Stimulated activated naive CD8-positive, alpha-beta T cell treated with anti-CD3 and anti-CD28 coated beads, Interleukin-15, amount 100 ng/mL, for 72 hours (primary cell): ENCODE measurements at regions not wholly inside any gene's neighbourhood (a gene's known extent, or its start where the extent isn't known, plus 50 kb on each side); places are given as distances from the start of the nearest gene placed in this dataset.
"Not testable (repeated sequence)": the region's sequence is repeated elsewhere in the genome, so short reads cannot be mapped to it uniquely, and the experiment has no call there.

Experiments
- ATAC-seq: fragments of 150-1000 bp; cut with Tn5 transposase; 2 replicates; pipeline ENCODE4 v1.10.0; 2021; ENCODE audit warnings: mild to moderate bottlenecking, moderate library complexity
- DNase-seq, 2 donors: peaks; one replicate each; pipeline ENCODE4 v3.0.0; 2021 to 2022
- H3K27ac Mint-ChIP-seq, 2 donors: one replicate each; pipeline ENCODE4 v1.8.0; 2022; ENCODE audit warnings: mild to moderate bottlenecking in 2 of 2, mixed read lengths in 2 of 2, moderate library complexity in 2 of 2
- H3K27me3 Mint-ChIP-seq: one replicate; pipeline ENCODE4 v1.8.0; 2022; ENCODE audit warnings: mixed read lengths
- H3K4me1 Mint-ChIP-seq: one replicate; pipeline ENCODE4 v1.8.0; 2022; ENCODE audit warnings: mild to moderate bottlenecking, mixed read lengths
- H3K4me3 Mint-ChIP-seq, 2 donors: one replicate each; pipeline ENCODE4 v1.8.0; 2022; ENCODE audit warnings: mild to moderate bottlenecking in 2 of 2, mixed read lengths in 2 of 2, moderate library complexity in 1 of 2
- H3K9me3 Mint-ChIP-seq, 2 donors: one replicate each; pipeline ENCODE4 v1.8.0; 2022; ENCODE audit warnings: mixed read lengths in 2 of 2

- Mint-ChIP-seq H3K9me3 (no peaks in the 10 kb centered on the region), H3K27me3 (peaks cover 24% of the 10 kb centered on the region), H3K4me1 (no peaks in the 10 kb centered on the region), H3K27ac (no peak overlapping the region), H3K4me3 (no peak overlapping the region)
- DNase-seq, result no peak
- ATAC-seq, result no peak
These were observed 106.6 kb upstream of the LRFN2 start for GRCh38 chr6:40693768-40694167.

DNA sequence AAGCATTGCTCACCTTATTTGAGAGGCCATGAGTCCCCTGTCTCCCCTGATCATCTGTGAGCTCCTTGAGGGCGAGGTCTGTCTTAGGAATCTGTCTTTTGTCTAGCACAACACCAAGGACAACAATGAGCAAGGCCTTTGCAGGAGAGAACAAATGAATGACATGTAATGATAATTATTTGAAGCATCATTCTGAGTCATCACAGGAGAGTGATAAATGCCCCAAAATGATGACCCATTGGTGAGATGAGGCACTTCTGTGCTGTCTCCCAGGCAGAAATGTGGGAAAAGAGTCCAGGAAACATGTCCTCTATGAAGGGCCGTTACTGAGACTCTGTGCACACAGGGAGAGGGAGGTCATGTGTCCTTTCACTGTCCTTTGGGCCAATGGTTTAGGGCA lies 105.2 kb upstream of the LRFN2 start:
- Mint-ChIP-seq H3K9me3 (no peaks in the 10 kb centered on the region), H3K27me3 (peaks cover 27% of the 10 kb centered on the region), H3K4me1 (no peaks in the 10 kb centered on the region), H3K4me3 (no peak overlapping the region), H3K27ac (no peak overlapping the region)
- DNase-seq (no peak), ATAC-seq (no peak)

GRCh38 chr6:40689185-40689584 lies 102.0 kb upstream of the LRFN2 start:
- Mint-ChIP-seq H3K27ac (no peak overlapping the region), H3K27me3 (peaks cover 38% of the 10 kb centered on the region), H3K4me3 (no peak overlapping the region), H3K4me1 (no peaks in the 10 kb centered on the region), H3K9me3 (peaks cover 0 to 5% of the 10 kb centered on the region in 2 donors)
- no peak for DNase-seq
- ATAC-seq, result no peak

GRCh38 chr6:40688214-40688761 lies 101.1 kb upstream of the LRFN2 start:
- DNase-seq (no peak), ATAC-seq (no peak)
- no peaks in the 10 kb centered on the region for H3K4me1 Mint-ChIP-seq
- H3K9me3 Mint-ChIP-seq, result peaks cover 0 to 5% of the 10 kb centered on the region in 2 donors
- H3K27me3 Mint-ChIP-seq, result peaks cover 32% of the 10 kb centered on the region
- no peak overlapping the region for H3K4me3 Mint-ChIP-seq
- peak overlapping the region in 1 of 2 donors; percentile 9 for H3K27ac Mint-ChIP-seq

GRCh38 chr6:40685862-40686261 lies 98.7 kb upstream of the LRFN2 start:
- H3K4me3 Mint-ChIP-seq, result no peak overlapping the region
- no peak for DNase-seq
- H3K9me3 Mint-ChIP-seq, result peaks cover 0 to 5% of the 10 kb centered on the region in 2 donors
- no peak overlapping the region for H3K27ac Mint-ChIP-seq
- H3K27me3 Mint-ChIP-seq, result peaks cover 28% of the 10 kb centered on the region
- no peak for ATAC-seq
- no peaks in the 10 kb centered on the region for H3K4me1 Mint-ChIP-seq

- Mint-ChIP-seq H3K27me3 (peaks cover 15% of the 10 kb centered on the region), H3K27ac (no peak overlapping the region), H3K4me1 (no peaks in the 10 kb centered on the region), H3K9me3 (peaks cover 0 to 12% of the 10 kb centered on the region in 2 donors), H3K4me3 (no peak overlapping the region)
- ATAC-seq (no peak), DNase-seq (no peak)
These were observed 94.5 kb upstream of the LRFN2 start for GRCh38 chr6:40681622-40682021.

GRCh38 chr6:40678941-40679340 lies 91.8 kb upstream of the LRFN2 start:
- no peak for DNase-seq
- H3K9me3 Mint-ChIP-seq, result peaks cover 0 to 8% of the 10 kb centered on the region in 2 donors
- ATAC-seq, result no peak
- no peaks in the 10 kb centered on the region for H3K4me1 Mint-ChIP-seq
- no peak overlapping the region for H3K4me3 Mint-ChIP-seq
- H3K27ac Mint-ChIP-seq, result no peak overlapping the region
- H3K27me3 Mint-ChIP-seq, result peaks cover 20% of the 10 kb centered on the region

- Mint-ChIP-seq H3K4me3 (no peak overlapping the region), H3K27me3 (peaks cover 19% of the 10 kb centered on the region), H3K9me3 (peaks cover 0 to 8% of the 10 kb centered on the region in 2 donors), H3K4me1 (no peaks in the 10 kb centered on the region), H3K27ac (no peak overlapping the region)
- ATAC-seq (no peak), DNase-seq (no peak)
These were observed 87.0 kb upstream of the LRFN2 start for GRCh38 chr6:40674170-40674569.

DNA sequence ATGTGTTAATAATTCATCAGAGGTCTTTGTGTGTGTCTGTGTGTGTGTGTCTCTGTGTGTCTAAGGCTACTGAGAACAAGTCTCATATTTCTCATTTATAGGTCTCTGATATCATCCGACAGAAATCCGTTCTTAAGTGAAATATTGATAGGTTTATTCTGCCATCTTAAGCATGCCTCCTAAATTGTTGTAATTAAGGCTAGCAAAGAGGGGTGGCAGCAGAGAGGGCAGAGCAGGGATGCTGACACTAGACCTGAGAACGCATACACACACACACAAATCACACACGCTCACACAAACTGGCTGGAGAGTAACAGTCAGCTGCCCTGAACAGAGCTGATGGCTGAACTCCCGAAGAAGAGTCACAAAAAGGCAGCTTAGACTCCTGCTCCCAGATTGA lies 84.9 kb upstream of the LRFN2 start:
- H3K27ac Mint-ChIP-seq, result no peak overlapping the region
- H3K4me1 Mint-ChIP-seq, result no peaks in the 10 kb centered on the region
- peaks cover 19% of the 10 kb centered on the region for H3K27me3 Mint-ChIP-seq
- no peak for ATAC-seq
- H3K9me3 Mint-ChIP-seq, result no peaks in the 10 kb centered on the region
- no peak overlapping the region for H3K4me3 Mint-ChIP-seq
- DNase-seq, result no peak

- Mint-ChIP-seq H3K9me3 (peaks cover 0 to 2% of the 10 kb centered on the region in 2 donors), H3K27ac (peak overlapping the region in 1 of 2 donors; percentile 6), H3K4me1 (no peaks in the 10 kb centered on the region), H3K4me3 (no peak overlapping the region), H3K27me3 (peaks cover 17% of the 10 kb centered on the region)
- DNase-seq, result no peak
- no peak for ATAC-seq
These were observed 84.5 kb upstream of the LRFN2 start for GRCh38 chr6:40671694-40672050.

GRCh38 chr6:40671001-40671693 lies 84.0 kb upstream of the LRFN2 start:
- ATAC-seq (no peak), DNase-seq (no peak)
- Mint-ChIP-seq H3K9me3 (peaks cover 0 to 7% of the 10 kb centered on the region in 2 donors), H3K27ac (peak overlapping the region in 1 of 2 donors; percentile 6), H3K4me3 (no peak overlapping the region), H3K27me3 (peaks cover 12% of the 10 kb centered on the region), H3K4me1 (no peaks in the 10 kb centered on the region)

GRCh38 chr6:40669343-40669742 lies 82.2 kb upstream of the LRFN2 start:
- no peaks in the 10 kb centered on the region for H3K4me1 Mint-ChIP-seq
- no peak overlapping the region for H3K27ac Mint-ChIP-seq
- H3K27me3 Mint-ChIP-seq, result peaks cover 7% of the 10 kb centered on the region
- no peak for DNase-seq
- ATAC-seq, result no peak
- no peak overlapping the region for H3K4me3 Mint-ChIP-seq
- peaks cover 12 to 23% of the 10 kb centered on the region in 2 donors for H3K9me3 Mint-ChIP-seq

DNA sequence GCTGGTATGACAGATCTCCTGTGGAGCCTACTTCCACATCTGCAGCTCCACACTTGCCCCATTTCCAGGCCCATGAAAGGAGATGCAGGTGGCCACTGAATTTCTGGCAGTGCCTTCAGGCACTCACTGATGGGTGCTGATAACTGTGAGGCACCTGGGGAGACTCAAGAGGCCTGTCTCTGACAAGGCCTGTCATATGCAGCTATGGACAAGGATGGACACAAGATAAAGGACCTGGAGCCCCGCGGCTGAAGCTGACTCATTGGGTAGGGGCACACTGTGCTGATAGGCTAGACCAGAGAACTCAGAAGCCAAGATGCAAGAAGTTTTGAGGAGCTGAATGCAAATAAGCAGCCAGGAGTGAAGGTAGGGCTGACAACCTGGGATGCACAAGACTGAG lies 81.0 kb upstream of the LRFN2 start:
- peaks cover 15 to 35% of the 10 kb centered on the region in 2 donors for H3K9me3 Mint-ChIP-seq

GRCh38 chr6:40666530-40666929 lies 79.4 kb upstream of the LRFN2 start:
- no peak for ATAC-seq
- Mint-ChIP-seq H3K27ac (no peak overlapping the region), H3K9me3 (peaks cover 15 to 37% of the 10 kb centered on the region in 2 donors), H3K4me3 (no peak overlapping the region), H3K27me3 (peaks cover 7% of the 10 kb centered on the region), H3K4me1 (no peaks in the 10 kb centered on the region)
- DNase-seq, result no peak

More for the DNA sequence above, 81.0 kb upstream of the LRFN2 start:
- no peak for DNase-seq
- Mint-ChIP-seq H3K4me1 (no peaks in the 10 kb centered on the region), H3K27ac (no peak overlapping the region), H3K4me3 (no peak overlapping the region), H3K27me3 (peaks cover 7% of the 10 kb centered on the region)
- no peak for ATAC-seq

GRCh38 chr6:40661726-40662125 lies 74.6 kb upstream of the LRFN2 start:
- no peak overlapping the region for H3K27ac Mint-ChIP-seq
- peaks cover 9% of the 10 kb centered on the region for H3K27me3 Mint-ChIP-seq
- DNase-seq (no peak), ATAC-seq (no peak)
- no peak overlapping the region for H3K4me3 Mint-ChIP-seq
- no peaks in the 10 kb centered on the region for H3K4me1 Mint-ChIP-seq
- H3K9me3 Mint-ChIP-seq, result peaks cover 15 to 36% of the 10 kb centered on the region in 2 donors

DNA sequence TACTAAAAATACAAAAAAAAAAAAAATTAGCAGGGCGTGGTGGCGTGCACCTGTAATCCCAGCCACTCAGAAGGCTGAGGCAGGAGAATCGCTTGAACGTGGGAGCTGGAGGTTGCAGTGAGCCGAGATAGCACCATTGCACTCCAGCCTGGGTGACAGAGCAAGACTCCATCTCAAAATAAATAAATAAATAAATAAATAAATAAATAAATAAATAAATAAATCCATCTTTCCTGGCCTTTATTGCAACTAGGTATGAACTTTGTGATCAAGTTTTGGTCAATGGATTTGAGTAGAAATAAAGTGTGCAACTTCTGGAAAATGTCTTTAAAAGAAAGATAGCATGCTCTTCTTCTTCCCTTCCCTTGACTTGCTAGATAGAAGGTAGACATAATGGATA lies 69.6 kb upstream of the LRFN2 start:
- not testable (repeated sequence) for DNase-seq, H3K4me1 Mint-ChIP-seq, ATAC-seq, H3K27ac Mint-ChIP-seq, H3K9me3 Mint-ChIP-seq, H3K4me3 Mint-ChIP-seq, H3K27me3 Mint-ChIP-seq

DNA sequence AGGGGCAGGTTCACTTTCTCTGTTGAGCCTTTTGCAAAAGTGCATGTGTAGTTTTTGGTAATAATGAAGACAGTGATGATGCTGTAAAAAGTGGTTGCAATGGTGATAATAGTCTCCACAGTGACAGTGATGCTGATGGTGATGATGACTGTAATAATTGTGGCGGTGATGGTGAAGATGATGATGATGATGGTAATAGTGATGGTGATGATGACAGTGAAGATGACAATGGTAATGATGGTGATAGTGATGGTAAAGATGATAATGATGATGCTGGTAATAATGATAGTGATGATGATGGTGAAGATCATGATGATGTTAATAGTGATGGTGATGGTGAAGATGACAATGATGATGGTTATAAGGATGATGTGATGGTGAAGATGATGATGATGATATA lies 67.7 kb upstream of the LRFN2 start:
- ATAC-seq (no peak), DNase-seq (no peak)
- Mint-ChIP-seq H3K27me3 (peaks cover 3% of the 10 kb centered on the region), H3K4me3 (no peak overlapping the region), H3K27ac (no peak overlapping the region), H3K4me1 (no peaks in the 10 kb centered on the region), H3K9me3 (no peaks in the 10 kb centered on the region)
